PC-9 (cell line): ENCODE measurements at regions not wholly inside any gene's neighbourhood (a gene's known extent, or its start where the extent isn't known, plus 50 kb on each side); places are given as distances from the start of the nearest gene placed in this dataset.

Experiments
- BruUV-seq: library from RNA; stranded (reverse); fragments of 400-500 nt; replicated peaks from 2 replicates; lab custom pipeline; 2021; lab: Mats Ljungman, UMichigan
- CTCF ChIA-PET: fragments of 300-600 bp; sonication (Branson Sonifier 250); formaldehyde crosslinking; loops from one replicate; lab custom pipeline; 2022; ENCODE audit warnings: antibody characterized with exemption; lab: Charles Lee
- POLR2A ChIA-PET: fragments of 300-600 bp; sonication (Branson Sonifier 250); formaldehyde crosslinking; loops from one replicate; lab custom pipeline; 2022; ENCODE audit warnings: antibody characterized with exemption; ENCODE audit not compliant: unreplicated experiment; lab: Charles Lee
- DNase-seq, 2 experiments: peaks; one replicate each; pipeline versions ENCODE4 v3.0.0 to v3.0.0-alpha.2; 2015 to 2022; ENCODE audit warnings: mixed read lengths in 1 of 2
- H2AFZ ChIP-seq: fragments of 200-600 bp; sonication (generic); 2 replicates; pipeline ENCODE4 v1.8.1; 2017; ENCODE audit warnings: antibody characterized with exemption
- H3F3A ChIP-seq: fragments of 200-600 bp; sonication (generic); 2 replicates; pipeline ENCODE4 v1.8.1; 2017; ENCODE audit warnings: antibody characterized with exemption, mild to moderate bottlenecking, low read depth; ENCODE audit not compliant: insufficient read depth
- H3K27ac ChIP-seq: fragments of 200-600 bp; sonication (generic); 2 replicates; pipeline ENCODE4 v1.6.1; 2016; ENCODE audit warnings: mixed run types
- H3K27me3 ChIP-seq: fragments of 200-600 bp; sonication (generic); 2 replicates; pipeline ENCODE4 v1.6.1; 2016; ENCODE audit warnings: low read depth, mixed run types; ENCODE audit not compliant: insufficient read depth
- H3K36me3 ChIP-seq: fragments of 200-600 bp; sonication (generic); 2 replicates; pipeline ENCODE4 v1.6.1; 2016; ENCODE audit warnings: low read depth, mixed run types
- H3K4me1 ChIP-seq: fragments of 200-600 bp; sonication (generic); replicated peaks from 2 replicates; pipeline ENCODE4 v1.6.1; 2016; ENCODE audit warnings: mixed run types; ENCODE audit not compliant: insufficient read depth
- H3K4me2 ChIP-seq: fragments of 200-600 bp; sonication (generic); 2 replicates; pipeline ENCODE4 v1.6.1; 2017; ENCODE audit warnings: mixed run types
- H3K4me3 ChIP-seq: fragments of 200-600 bp; sonication (generic); 2 replicates; pipeline ENCODE4 v1.6.1; 2016; ENCODE audit warnings: mixed run types
- H3K79me2 ChIP-seq: fragments of 200-600 bp; sonication (generic); 2 replicates; pipeline ENCODE4 v1.6.1; 2017; ENCODE audit warnings: low read depth, mixed run types
- H3K9me2 ChIP-seq: fragments of 200-600 bp; sonication (generic); 2 replicates; pipeline ENCODE4 v1.8.1; 2017; ENCODE audit warnings: mild to moderate bottlenecking; ENCODE audit not compliant: insufficient read depth
- H3K9me3 ChIP-seq: fragments of 200-600 bp; sonication (generic); 2 replicates; pipeline ENCODE4 v1.8.1; 2016; ENCODE audit warnings: low read depth; ENCODE audit not compliant: insufficient read depth
- H4K20me1 ChIP-seq: fragments of 200-600 bp; sonication (generic); 2 replicates; pipeline ENCODE4 v1.8.1; 2017; ENCODE audit not compliant: insufficient read depth
- CTCF ChIP-seq: fragments of 200-600 bp; sonication (generic); conservative IDR thresholded peaks from 2 replicates; pipeline ENCODE4 v1.6.1; 2017; ENCODE audit warnings: mixed run types, antibody characterized with exemption, mild to moderate bottlenecking, moderate library complexity
- EZH2 ChIP-seq: fragments of 200-600 bp; sonication (generic); IDR thresholded peaks from 2 replicates; pipeline ENCODE4 v1.8.0; 2017; ENCODE audit warnings: antibody characterized with exemption, low read depth
- intact Hi-C: fragments of 100-400 bp; cut with micrococcal nuclease; formaldehyde crosslinking; loops from one replicate; pipeline ENCODE4 v1.10.0; 2022; ENCODE audit not compliant: unreplicated experiment

GRCh38 chr1:221456918-221457317 lies 285.0 kb downstream of the DUSP10 start:
- no peaks in the 10 kb centered on the region for H3F3A ChIP-seq
- no peak for DNase-seq
- TF ChIP-seq EZH2 (no peak), CTCF (no peak)
- intact Hi-C loops = no loop called here
- no peaks in the 10 kb centered on the region for H3K79me2 ChIP-seq
- H3K36me3 ChIP-seq = no peaks in the 10 kb centered on the region
- CTCF ChIA-PET = no interaction called here
- no peaks in the 10 kb centered on the region for H3K9me2 ChIP-seq
- H3K4me1 ChIP-seq = no peaks in the 10 kb centered on the region
- H4K20me1 ChIP-seq = no peaks in the 10 kb centered on the region
- no peak overlapping the region for H3K4me3 ChIP-seq
- no peak overlapping the region for H3K4me2 ChIP-seq
- no peaks in the 10 kb centered on the region for H3K9me3 ChIP-seq
- BruUV-seq = no TSS peak
- H3K27ac ChIP-seq = no peak overlapping the region
- POLR2A ChIA-PET = no interaction called here
- H3K27me3 ChIP-seq = no peaks in the 10 kb centered on the region
- no peak overlapping the region for H2AFZ ChIP-seq

- no TSS peak for BruUV-seq
- TF ChIP-seq EZH2 (no peak), CTCF (no peak)
- no peak overlapping the region for H2AFZ ChIP-seq
Observed at GRCh38 chr1:221457685-221458446, 284.0 kb downstream of the DUSP10 start.

GRCh38 chr1:221458447-221459156 lies 283.3 kb downstream of the DUSP10 start:
- no peak overlapping the region for H3K4me3 ChIP-seq
- ChIA-PET CTCF (no interaction called here), POLR2A (no interaction called here)
- no peaks in the 10 kb centered on the region for H4K20me1 ChIP-seq
- no peaks in the 10 kb centered on the region for H3K79me2 ChIP-seq
- no peaks in the 10 kb centered on the region for H3K9me2 ChIP-seq
- no peaks in the 10 kb centered on the region for H3K9me3 ChIP-seq
- H3F3A ChIP-seq = no peaks in the 10 kb centered on the region
- no peak overlapping the region for H3K27ac ChIP-seq
- intact Hi-C loops = no loop called here
- DNase-seq = no peak
- no peaks in the 10 kb centered on the region for H3K27me3 ChIP-seq
- H3K4me2 ChIP-seq = no peak overlapping the region
- H3K4me1 ChIP-seq = no peaks in the 10 kb centered on the region
- no peaks in the 10 kb centered on the region for H3K36me3 ChIP-seq
- no TSS peak for BruUV-seq
- TF ChIP-seq CTCF (no peak), EZH2 (no peak)
- H2AFZ ChIP-seq = no peak overlapping the region

More at GRCh38 chr1:221457685-221458446, 284.0 kb downstream of the DUSP10 start:
- Histone ChIP-seq H4K20me1 (no peaks in the 10 kb centered on the region), H3K9me3 (no peaks in the 10 kb centered on the region), H3K4me1 (no peaks in the 10 kb centered on the region), H3K27me3 (no peaks in the 10 kb centered on the region), H3K9me2 (no peaks in the 10 kb centered on the region), H3K4me3 (no peak overlapping the region), H3K27ac (no peak overlapping the region), H3K36me3 (no peaks in the 10 kb centered on the region), H3F3A (no peaks in the 10 kb centered on the region), H3K79me2 (no peaks in the 10 kb centered on the region), H3K4me2 (no peak overlapping the region)
- intact Hi-C loops = no loop called here
- ChIA-PET POLR2A (no interaction called here), CTCF (no interaction called here)
- DNase-seq = no peak
